H1 (cell line): ENCODE measurements at regions not wholly inside any gene's neighbourhood (a gene's known extent, or its start where the extent isn't known, plus 50 kb on each side); places are given as distances from the start of the nearest gene placed in this dataset.

Experiments used
- CTCF ChIA-PET: fragments of 300-600 bp; sonication (Branson Sonifier 250); formaldehyde crosslinking; loops from one replicate; lab custom pipeline; 2021; ENCODE audit not compliant: partially characterized antibody; lab: Charles Lee
- POLR2A ChIA-PET: fragments of 300-600 bp; sonication (Branson Sonifier 250); formaldehyde crosslinking; loops from one replicate; lab custom pipeline; 2021; ENCODE audit warnings: inconsistent platforms; ENCODE audit not compliant: partially characterized antibody; lab: Charles Lee
- DNase-seq, 2 experiments: peaks; one replicate each; pipeline versions ENCODE4 v3.0.0 to v3.0.0-alpha.2; 2010 to 2022; ENCODE audit warnings: low spot score in 2 of 2, low read depth in 1 of 2, mixed read lengths in 1 of 2
- FAIRE-seq: peaks from 2 replicates; lab custom pipeline; 2011; peaks lifted over from hg19 to GRCh38; lab: Jason Lieb, UNC
- H2AFZ ChIP-seq: 2 replicates; pipeline ENCODE4 v1.8.1; 2012; ENCODE audit warnings: low read length, inconsistent platforms
- H2AK5ac ChIP-seq: 2 replicates; pipeline ENCODE4 v1.6.1; 2013; ENCODE audit warnings: low read depth, low read length
- H2BK120ac ChIP-seq: replicated peaks from 2 replicates; pipeline ENCODE3; 2013; ENCODE audit warnings: low read depth, low read length, inconsistent platforms
- H2BK12ac ChIP-seq: 2 replicates; pipeline ENCODE4 v1.6.1; 2013; ENCODE audit warnings: low read depth, low read length
- H2BK15ac ChIP-seq: 2 replicates; pipeline ENCODE4 v1.6.1; 2013; ENCODE audit warnings: low read length
- H2BK20ac ChIP-seq: 2 replicates; pipeline ENCODE4 v1.6.1; 2013; ENCODE audit warnings: low read length
- H2BK5ac ChIP-seq: 2 replicates; pipeline ENCODE4 v1.6.1; 2013; ENCODE audit warnings: low read depth, low read length
- H3K14ac ChIP-seq: 2 replicates; pipeline ENCODE4 v1.6.1; 2013; ENCODE audit warnings: inconsistent platforms; ENCODE audit not compliant: insufficient read length
- H3K18ac ChIP-seq: 2 replicates; pipeline ENCODE4 v1.6.1; 2013; ENCODE audit warnings: low read length; ENCODE audit errors: extremely low read depth
- H3K23ac ChIP-seq: 2 replicates; pipeline ENCODE4 v1.6.1; 2013; ENCODE audit warnings: inconsistent platforms; ENCODE audit not compliant: insufficient read length
- H3K23me2 ChIP-seq: 2 replicates; pipeline ENCODE4 v1.6.1; 2013; ENCODE audit warnings: low read depth, low read length
- H3K27ac ChIP-seq: 2 replicates; pipeline ENCODE4 v1.6.1; 2011; ENCODE audit warnings: low read depth, low read length, inconsistent platforms
- H3K27me3 ChIP-seq, 4 experiments: replicated peaks in 1 of 4; 1 replicate in 1 of 4; 2 replicates in 3 of 4; pipeline versions ENCODE4 v1.6.1 to v1.8.1; 2011 to 2013; ENCODE audit warnings: low read length in 3 of 4, mild to moderate bottlenecking in 3 of 4, inconsistent platforms in 2 of 4, mixed read lengths in 2 of 4, moderate library complexity in 1 of 4; ENCODE audit not compliant: control insufficient read depth in 3 of 4, insufficient read depth in 3 of 4; ENCODE audit errors: extremely low read depth in 1 of 4
- H3K36me3 ChIP-seq, 4 experiments: 2 replicates each; pipeline versions ENCODE4 v1.6.1 to v1.8.1; 2011 to 2013; ENCODE audit warnings: mild to moderate bottlenecking in 4 of 4, low read length in 3 of 4, moderate library complexity in 2 of 4, control low read depth in 1 of 4, inconsistent platforms in 1 of 4; ENCODE audit not compliant: insufficient read depth in 4 of 4, control insufficient read depth in 2 of 4
- H3K4ac ChIP-seq: replicated peaks from 2 replicates; pipeline ENCODE3; 2013; ENCODE audit warnings: low read length, low read depth, mixed read lengths, inconsistent platforms; ENCODE audit not compliant: insufficient read length
- H3K4me1 ChIP-seq, 4 experiments: replicated peaks in 1 of 4; 1 replicate in 1 of 4; 2 replicates in 3 of 4; pipeline versions ENCODE4 v1.6.1 to v1.8.1; 2011 to 2013; ENCODE audit warnings: low read length in 3 of 4, inconsistent platforms in 2 of 4, mixed read lengths in 1 of 4; ENCODE audit not compliant: insufficient read depth in 4 of 4, control insufficient read depth in 3 of 4
- H3K4me2 ChIP-seq, 2 experiments: 2 replicates each; pipeline versions ENCODE4 v1.6.1 to v1.8.1; 2011 to 2013; ENCODE audit warnings: low read depth in 2 of 2, low read length in 2 of 2, control low read depth in 1 of 2, inconsistent platforms in 1 of 2, mild to moderate bottlenecking in 1 of 2; ENCODE audit not compliant: insufficient read depth in 1 of 2
- H3K4me3 ChIP-seq, 4 experiments: fragments of 200-600, 300-600 bp in 1 of 4; sonication (generic), shearing (Covaris generic), sonication (Bioruptor Twin) in 1 of 4; 2 replicates each; pipeline versions ENCODE4 v1.5.1 to v1.8.1; 2011 to 2016; ENCODE audit warnings: low read length in 4 of 4, low read depth in 3 of 4, control low read depth in 2 of 4, inconsistent platforms in 2 of 4, mild to moderate bottlenecking in 2 of 4, mixed read lengths in 1 of 4, moderate library complexity in 1 of 4; ENCODE audit not compliant: insufficient read depth in 2 of 4; ENCODE audit errors: extremely low read depth in 1 of 4
- H3K56ac ChIP-seq: replicated peaks from 2 replicates; pipeline ENCODE3; 2013; ENCODE audit warnings: low read depth, mild to moderate bottlenecking, mixed read lengths, low read length, inconsistent platforms; ENCODE audit not compliant: insufficient read length
- H3K79me1 ChIP-seq: 2 replicates; pipeline ENCODE4 v1.6.1; 2013; ENCODE audit warnings: low read depth, low read length, control low read depth
- H3K79me2 ChIP-seq, 2 experiments: 2 replicates each; pipeline versions ENCODE4 v1.6.1 to v1.8.1; 2012 to 2013; ENCODE audit warnings: low read length in 2 of 2, mild to moderate bottlenecking in 2 of 2, inconsistent platforms in 1 of 2; ENCODE audit not compliant: insufficient read depth in 2 of 2, control insufficient read depth in 1 of 2
- H3K9ac ChIP-seq, 4 experiments: replicated peaks in 1 of 4; 1 replicate in 1 of 4; 2 replicates in 3 of 4; pipeline versions ENCODE4 v1.6.1 to v1.8.1; 2011 to 2013; ENCODE audit warnings: low read depth in 3 of 4, low read length in 3 of 4, control low read depth in 2 of 4, mild to moderate bottlenecking in 2 of 4, moderate library complexity in 2 of 4, inconsistent platforms in 1 of 4; ENCODE audit errors: extremely low read depth in 1 of 4
- H3K9me3 ChIP-seq, 2 experiments: 2 replicates each; pipeline versions ENCODE4 v1.6.1 to v1.8.1; 2012 to 2013; ENCODE audit warnings: mild to moderate bottlenecking in 2 of 2, moderate library complexity in 2 of 2, control low read depth in 1 of 2, inconsistent platforms in 1 of 2, low read depth in 1 of 2, low read length in 1 of 2, mixed read lengths in 1 of 2; ENCODE audit not compliant: insufficient read depth in 2 of 2
- H4K20me1 ChIP-seq, 2 experiments: replicated peaks in 1 of 2; 2 replicates each; pipeline versions ENCODE3 to v1.8.1; 2011 to 2013; ENCODE audit warnings: inconsistent platforms in 2 of 2, low read length in 2 of 2, mild to moderate bottlenecking in 1 of 2; ENCODE audit not compliant: insufficient read depth in 2 of 2, control insufficient read depth in 1 of 2
- H4K5ac ChIP-seq: 2 replicates; pipeline ENCODE4 v1.6.1; 2013; ENCODE audit warnings: low read length, low read depth, mixed read lengths, inconsistent platforms; ENCODE audit not compliant: insufficient read length
- H4K8ac ChIP-seq: 2 replicates; pipeline ENCODE4 v1.8.0; 2013; ENCODE audit warnings: mild to moderate bottlenecking, moderate library complexity, low read length, inconsistent platforms; ENCODE audit not compliant: insufficient read depth; ENCODE audit errors: extremely low read depth
- H4K91ac ChIP-seq: replicated peaks from 2 replicates; pipeline ENCODE3; 2013; ENCODE audit warnings: low read length, mixed read lengths, inconsistent platforms; ENCODE audit not compliant: insufficient read length
- BCL11A ChIP-seq, 2 experiments: IDR thresholded peaks; one replicate each; pipeline ENCODE4 v1.6.1; 2011; ENCODE audit warnings: low read depth in 2 of 2, low read length in 2 of 2, mild to moderate bottlenecking in 2 of 2
- CBX5 ChIP-seq: fragments of 300-800, 300-1000 bp; sonication (generic); IDR thresholded peaks from 2 replicates; pipeline ENCODE4 v1.7.1; 2016; ENCODE audit warnings: antibody characterized with exemption, low read length, low read depth
- CTCF ChIP-seq, 3 experiments: IDR thresholded peaks; 1 replicate in 2 of 3; 2 replicates in 1 of 3; pipeline versions ENCODE4 v1.5.1 to v1.6.1; 2011; ENCODE audit warnings: low read length in 3 of 3, mild to moderate bottlenecking in 3 of 3, inconsistent platforms in 2 of 3, low read depth in 1 of 3, moderate library complexity in 1 of 3; ENCODE audit not compliant: insufficient read depth in 1 of 3; ENCODE audit errors: control extremely low read depth in 1 of 3
- EP300 ChIP-seq, 2 experiments: IDR thresholded peaks; 1 replicate in 1 of 2; 2 replicates in 1 of 2; pipeline ENCODE4 v1.6.1; 2011 to 2012; ENCODE audit warnings: low read depth in 2 of 2, low read length in 2 of 2, mild to moderate bottlenecking in 2 of 2, borderline replicate concordance in 1 of 2, inconsistent platforms in 1 of 2, moderate library complexity in 1 of 2
- FOSL1 ChIP-seq: IDR thresholded peaks from 2 replicates; pipeline ENCODE4 v1.6.1; 2011; ENCODE audit warnings: mild to moderate bottlenecking, low read depth, low read length, moderate library complexity; ENCODE audit not compliant: insufficient read depth
- PHF8 ChIP-seq: fragments of 200-600 bp; sonication (generic); conservative IDR thresholded peaks from 2 replicates; pipeline ENCODE4 v1.7.1; 2012; ENCODE audit warnings: low read depth, mild to moderate bottlenecking, inconsistent platforms, low read length, moderate library complexity
- POLR2A ChIP-seq, 2 experiments: IDR thresholded peaks; 1 replicate in 1 of 2; 2 replicates in 1 of 2; pipeline ENCODE4 v1.6.1; 2011; ENCODE audit warnings: low read depth in 2 of 2, low read length in 2 of 2, mild to moderate bottlenecking in 2 of 2; ENCODE audit errors: control extremely low read depth in 1 of 2
- SIX5 ChIP-seq: IDR thresholded peaks from 2 replicates; pipeline ENCODE4 v1.6.1; 2011; ENCODE audit warnings: mild to moderate bottlenecking, low read depth, low read length
- USF2 ChIP-seq: IDR thresholded peaks from 2 replicates; pipeline ENCODE4 v1.6.1; 2011; ENCODE audit warnings: low read length, improper control_type of control experiment
- WGBS, 2 experiments: shearing (Covaris generic) in 1 of 2; methylation state at CpG; one replicate each; pipeline versions ENCODE4 v1.1.6 to v1.1.7; 2013 to 2015; ENCODE audit warnings: low lambda C conversion rate in 2 of 2, mixed read lengths in 2 of 2, inconsistent platforms in 1 of 2, low coverage in 1 of 2, missing lambda C conversion rate in 1 of 2; ENCODE audit not compliant: insufficient replicate concordance in 2 of 2, insufficient coverage in 1 of 2, insufficient read length in 1 of 2; ENCODE audit errors: extremely low coverage in 1 of 2, missing lambda C conversion rate in 1 of 2; 5-methylcytosine and 5-hydroxymethylcytosine counted together

GRCh38 chr7:91374321-91374989, 110.2 kb downstream of the FZD1 start:
- no peak overlapping the region for H2AK5ac ChIP-seq
- 89% methylated on average over 2 of the region's 2 CpGs; no CpG with 5 or more reads in 1 of the 2 experiments for WGBS, 2 experiments
- H3K4ac ChIP-seq = no peak overlapping the region
- H3K79me2 ChIP-seq = no peaks in the 10 kb centered on the region
- no peak for DNase-seq
- no peak overlapping the region for H3K27ac ChIP-seq
- H2BK15ac ChIP-seq = no peak overlapping the region
- H4K5ac ChIP-seq = no peak overlapping the region
- H2BK5ac ChIP-seq = no peak overlapping the region
- ChIA-PET POLR2A (no interaction called here), CTCF (interaction anchor here (0.8 kb wide), 1 partner anchor 447 kb away, joined by 3 read pairs; no protein-coding TSS in a partner anchor)
- no peak overlapping the region for H2AFZ ChIP-seq
- no peaks in the 10 kb centered on the region; a peak in 1 of 7 replicates for H3K27me3 ChIP-seq
- H3K23me2 ChIP-seq = no peaks in the 10 kb centered on the region
- peaks cover 0 to 4% (median 0%) of the 10 kb centered on the region in 4 experiments; a peak in 1 of 7 replicates for H3K4me1 ChIP-seq
- H3K14ac ChIP-seq = no peak overlapping the region
- no peak overlapping the region for H3K18ac ChIP-seq
- H4K8ac ChIP-seq = no peak overlapping the region
- no peaks in the 10 kb centered on the region for H3K79me1 ChIP-seq
- no peak overlapping the region for H3K56ac ChIP-seq
- H3K23ac ChIP-seq = no peak overlapping the region
- no peak overlapping the region for H3K4me2 ChIP-seq
- H3K9me3 ChIP-seq = no peaks in the 10 kb centered on the region
- no peaks in the 10 kb centered on the region for H4K20me1 ChIP-seq
- no peak overlapping the region for H2BK12ac ChIP-seq
- H2BK20ac ChIP-seq = no peak overlapping the region
- H3K9ac ChIP-seq = no peak overlapping the region
- no peak overlapping the region for H4K91ac ChIP-seq
- no peaks in the 10 kb centered on the region for H3K36me3 ChIP-seq
- no peak overlapping the region for H3K4me3 ChIP-seq
- no peak overlapping the region for H2BK120ac ChIP-seq
- FAIRE-seq = no peak
- TF ChIP-seq POLR2A (IDR thresholded peaks at IDR 0.05; ENCODE audit: control extremely low read depth in 1 of 2, low read depth in 2 of 2, low read length in 2 of 2) (no peak), EP300 (IDR thresholded peaks at IDR 0.05; ENCODE audit: borderline replicate concordance in 1 of 2, low read depth in 2 of 2, low read length in 2 of 2) (no peak), BCL11A (IDR thresholded peaks at IDR 0.05; ENCODE audit: low read depth in 2 of 2, low read length in 2 of 2) (no peak), FOSL1 (no peak), CTCF (IDR thresholded peaks at IDR 0.05; ENCODE audit: control extremely low read depth in 1 of 3, insufficient read depth in 1 of 3, low read depth in 1 of 3, low read length in 3 of 3) (no peak), SIX5 (no peak), PHF8 (no peak), USF2 (no peak), CBX5 (no peak)
